GM13976 (cell line): ENCODE measurements at regions not wholly inside any gene's neighbourhood (a gene's known extent, or its start where the extent isn't known, plus 50 kb on each side); places are given as distances from the start of the nearest gene placed in this dataset.
A peak's percentile ranks its signal among the peaks of the same experiment; 100 is the strongest.

ENCODE experiments used
- DNase-seq: peaks from one replicate; pipeline ENCODE4 v3.0.0; 2012; ENCODE audit warnings: low spot score
- in situ Hi-C: fragments of 300-500 bp; cut with MboI; formaldehyde crosslinking; loops from one replicate; pipeline ENCODE4 v1.12.0; 2022; ENCODE audit warnings: low sequenced_read_pairs, mixed read lengths, inconsistent platforms; ENCODE audit not compliant: unreplicated experiment
- TF ChIP-seq, protein P1 (sequence below): IDR thresholded peaks from 2 replicates; pipeline ENCODE4 v1.5.1; 2012; ENCODE audit warnings: borderline replicate concordance, mild to moderate bottlenecking; ENCODE audit not compliant: insufficient read depth; ENCODE audit errors: extremely low read depth, missing control alignments, control extremely low read depth

GRCh38 chr4:41839916-41840854 lies 91.7 kb upstream of the PHOX2B start:
- in situ Hi-C loops, result no loop called here
- peak; percentile 14 for DNase-seq
- TF ChIP-seq, protein P1, sequence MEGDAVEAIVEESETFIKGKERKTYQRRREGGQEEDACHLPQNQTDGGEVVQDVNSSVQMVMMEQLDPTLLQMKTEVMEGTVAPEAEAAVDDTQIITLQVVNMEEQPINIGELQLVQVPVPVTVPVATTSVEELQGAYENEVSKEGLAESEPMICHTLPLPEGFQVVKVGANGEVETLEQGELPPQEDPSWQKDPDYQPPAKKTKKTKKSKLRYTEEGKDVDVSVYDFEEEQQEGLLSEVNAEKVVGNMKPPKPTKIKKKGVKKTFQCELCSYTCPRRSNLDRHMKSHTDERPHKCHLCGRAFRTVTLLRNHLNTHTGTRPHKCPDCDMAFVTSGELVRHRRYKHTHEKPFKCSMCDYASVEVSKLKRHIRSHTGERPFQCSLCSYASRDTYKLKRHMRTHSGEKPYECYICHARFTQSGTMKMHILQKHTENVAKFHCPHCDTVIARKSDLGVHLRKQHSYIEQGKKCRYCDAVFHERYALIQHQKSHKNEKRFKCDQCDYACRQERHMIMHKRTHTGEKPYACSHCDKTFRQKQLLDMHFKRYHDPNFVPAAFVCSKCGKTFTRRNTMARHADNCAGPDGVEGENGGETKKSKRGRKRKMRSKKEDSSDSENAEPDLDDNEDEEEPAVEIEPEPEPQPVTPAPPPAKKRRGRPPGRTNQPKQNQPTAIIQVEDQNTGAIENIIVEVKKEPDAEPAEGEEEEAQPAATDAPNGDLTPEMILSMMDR, result no peak

- TF ChIP-seq, protein P1, result no peak
- DNase-seq, result no peak
- in situ Hi-C loops, result no loop called here
Measured at GRCh38 chr4:41838590-41838989, 90.1 kb upstream of the PHOX2B start.

- in situ Hi-C loops, result no loop called here
- TF ChIP-seq, protein P1, result no peak
- no peak for DNase-seq
Measured at GRCh38 chr4:41835321-41835995, 86.9 kb upstream of the PHOX2B start.

- in situ Hi-C loops, result no loop called here
- TF ChIP-seq, protein P1, result no peak
- no peak for DNase-seq
Measured at GRCh38 chr4:41832961-41833360, 84.4 kb upstream of the PHOX2B start.

GRCh38 chr4:41822325-41822724 lies 73.8 kb upstream of the PHOX2B start:
- in situ Hi-C loops, result no loop called here
- TF ChIP-seq, protein P1, result no peak

GRCh38 chr4:41820473-41820872 lies 71.9 kb upstream of the PHOX2B start:
- in situ Hi-C loops, result no loop called here
- TF ChIP-seq, protein P1, result no peak
- DNase-seq, result no peak

More at GRCh38 chr4:41822325-41822724, 73.8 kb upstream of the PHOX2B start:
- no peak for DNase-seq
